Mesendoderm (in vitro differentiated cells): ENCODE measurements at regions not wholly inside any gene's neighbourhood (a gene's known extent, or its start where the extent isn't known, plus 50 kb on each side); places are given as distances from the start of the nearest gene placed in this dataset.

ENCODE experiments used
- DNase-seq: peaks from one replicate; pipeline ENCODE4 v3.0.0; 2013
- H2AK5ac ChIP-seq: 2 replicates; pipeline ENCODE4 v1.6.1; 2013; ENCODE audit warnings: low read length, inconsistent platforms
- H2BK120ac ChIP-seq: 2 replicates; pipeline ENCODE4 v1.6.1; 2013; ENCODE audit warnings: low read depth, mild to moderate bottlenecking, low read length, moderate library complexity, mixed read lengths
- H2BK15ac ChIP-seq: replicated peaks from 2 replicates; pipeline ENCODE4 v1.6.1; 2013; ENCODE audit warnings: low read depth, mild to moderate bottlenecking, moderate library complexity
- H2BK5ac ChIP-seq: 2 replicates; pipeline ENCODE4 v1.6.1; 2013; ENCODE audit warnings: low read length, inconsistent platforms
- H3K18ac ChIP-seq: 2 replicates; pipeline ENCODE4 v1.6.1; 2013; ENCODE audit warnings: mild to moderate bottlenecking, low read length, mixed read lengths
- H3K23ac ChIP-seq: one replicate; pipeline ENCODE4 v1.6.1; 2013; ENCODE audit warnings: low read length
- H3K27ac ChIP-seq: 2 replicates; pipeline ENCODE4 v1.5.1; 2013; ENCODE audit warnings: low read depth, mild to moderate bottlenecking, inconsistent platforms, low read length, moderate library complexity
- H3K27me3 ChIP-seq: 2 replicates; pipeline ENCODE4 v1.6.1; 2013; ENCODE audit warnings: low read length, control low read depth, mild to moderate bottlenecking, inconsistent platforms; ENCODE audit not compliant: insufficient read depth, poor library complexity
- H3K36me3 ChIP-seq: 2 replicates; pipeline ENCODE4 v1.6.1; 2013; ENCODE audit warnings: low read length, inconsistent platforms; ENCODE audit not compliant: control insufficient read depth, insufficient read depth
- H3K4ac ChIP-seq: one replicate; pipeline ENCODE4 v1.6.1; 2013; ENCODE audit warnings: low read depth, mild to moderate bottlenecking, low read length, moderate library complexity
- H3K4me1 ChIP-seq: 2 replicates; pipeline ENCODE4 v1.6.1; 2013; ENCODE audit warnings: low read depth, low read length, inconsistent platforms; ENCODE audit not compliant: control insufficient read depth
- H3K4me2 ChIP-seq: 2 replicates; pipeline ENCODE4 v1.6.1; 2013; ENCODE audit warnings: low read length
- H3K4me3 ChIP-seq: 2 replicates; pipeline ENCODE4 v1.5.1; 2013; ENCODE audit warnings: mild to moderate bottlenecking, low read length
- H3K56ac ChIP-seq: one replicate; pipeline ENCODE4 v1.6.1; 2013; ENCODE audit warnings: low read length
- H3K79me1 ChIP-seq: 2 replicates; pipeline ENCODE4 v1.6.1; 2013; ENCODE audit warnings: low read length, inconsistent platforms
- H3K79me2 ChIP-seq: 2 replicates; pipeline ENCODE4 v1.6.1; 2013; ENCODE audit warnings: mild to moderate bottlenecking, low read length; ENCODE audit not compliant: control insufficient read depth, insufficient read depth
- H3K9ac ChIP-seq: 2 replicates; pipeline ENCODE4 v1.6.1; 2013; ENCODE audit warnings: low read length, inconsistent platforms
- H4K5ac ChIP-seq: one replicate; pipeline ENCODE4 v1.6.1; 2013; ENCODE audit warnings: low read length
- H4K8ac ChIP-seq: one replicate; pipeline ENCODE4 v1.6.1; 2013; ENCODE audit warnings: low read depth, mild to moderate bottlenecking, control low read depth, low read length, moderate library complexity
- WGBS: extraction: QIAGEN DNeasy Blood & Tissue Kit; methylation state at CpG from one replicate; pipeline ENCODE4 v1.1.7; 2013; ENCODE audit warnings: low lambda C conversion rate, missing lambda C conversion rate; ENCODE audit not compliant: insufficient coverage; ENCODE audit errors: extremely low coverage; 5-methylcytosine and 5-hydroxymethylcytosine counted together

DNA sequence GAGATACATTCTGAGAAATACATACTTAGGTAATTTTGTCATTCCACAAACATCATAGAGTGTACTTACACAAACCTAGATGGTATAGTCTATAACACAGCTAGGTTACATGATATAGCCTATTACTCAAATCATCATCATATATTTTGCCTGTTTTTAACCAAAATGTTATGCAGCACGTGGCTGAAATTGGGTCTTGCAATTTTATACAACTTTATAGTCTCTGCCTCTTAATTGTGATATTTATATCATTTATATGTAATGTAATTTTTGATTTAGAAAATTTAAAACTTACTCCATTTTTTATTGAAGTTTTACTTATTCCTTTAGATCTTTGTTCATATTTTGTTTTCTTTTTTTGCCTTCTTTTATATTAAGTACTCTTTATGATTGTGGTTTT, 350.7 kb upstream of the DCN start:
- Histone ChIP-seq H3K23ac (no peak overlapping the region), H3K4me3 (no peak overlapping the region), H3K27ac (no peak overlapping the region), H2BK5ac (no peak overlapping the region), H4K5ac (no peak overlapping the region), H3K36me3 (no peaks in the 10 kb centered on the region), H3K56ac (no peak overlapping the region), H2AK5ac (no peak overlapping the region), H3K4me2 (no peak overlapping the region), H2BK15ac (no peak overlapping the region), H3K4me1 (no peaks in the 10 kb centered on the region), H2BK120ac (no peak overlapping the region), H4K8ac (no peak overlapping the region), H3K79me2 (no peaks in the 10 kb centered on the region), H3K18ac (no peak overlapping the region), H3K9ac (no peak overlapping the region), H3K27me3 (no peaks in the 10 kb centered on the region), H3K79me1 (no peaks in the 10 kb centered on the region), H3K4ac (no peak overlapping the region)
- DNase-seq, result no peak
- no CpG with 5 or more reads among the region's 1 CpG for WGBS

DNA sequence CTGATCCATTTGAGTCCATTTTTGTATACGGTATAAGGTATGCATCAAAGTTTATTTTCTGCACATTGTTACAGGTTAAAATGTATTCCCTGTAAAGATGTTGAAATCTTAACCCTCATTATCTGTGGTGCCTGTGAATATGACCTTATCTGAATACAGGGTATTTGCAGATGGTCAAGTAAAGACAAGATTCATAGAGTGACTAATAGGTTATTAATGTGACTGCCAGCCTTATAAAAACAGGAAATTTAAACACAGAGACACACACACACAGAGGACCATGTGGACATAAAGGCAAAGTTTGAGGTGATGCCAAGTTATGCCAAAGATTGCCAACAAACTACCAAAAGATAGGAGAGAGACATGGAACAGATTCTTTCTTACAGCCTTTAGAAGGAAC, 347.2 kb upstream of the DCN start:
- H3K27me3 ChIP-seq, result no peaks in the 10 kb centered on the region
- H3K27ac ChIP-seq, result no peak overlapping the region
- no peak overlapping the region for H4K5ac ChIP-seq
- no peak overlapping the region for H2BK5ac ChIP-seq
- DNase-seq, result no peak
- H3K4me3 ChIP-seq, result no peak overlapping the region
- no peak overlapping the region for H3K56ac ChIP-seq
- H3K4ac ChIP-seq, result no peak overlapping the region
- no peaks in the 10 kb centered on the region for H3K79me2 ChIP-seq
- no peak overlapping the region for H2AK5ac ChIP-seq
- no peak overlapping the region for H3K4me2 ChIP-seq
- no peak overlapping the region for H2BK120ac ChIP-seq
- no peak overlapping the region for H4K8ac ChIP-seq
- H3K79me1 ChIP-seq, result no peaks in the 10 kb centered on the region
- no peaks in the 10 kb centered on the region for H3K36me3 ChIP-seq
- H3K9ac ChIP-seq, result no peak overlapping the region
- no peak overlapping the region for H2BK15ac ChIP-seq
- no CpG with 5 or more reads among the region's 1 CpG for WGBS
- H3K18ac ChIP-seq, result no peak overlapping the region
- H3K4me1 ChIP-seq, result no peaks in the 10 kb centered on the region
- H3K23ac ChIP-seq, result no peak overlapping the region

DNA sequence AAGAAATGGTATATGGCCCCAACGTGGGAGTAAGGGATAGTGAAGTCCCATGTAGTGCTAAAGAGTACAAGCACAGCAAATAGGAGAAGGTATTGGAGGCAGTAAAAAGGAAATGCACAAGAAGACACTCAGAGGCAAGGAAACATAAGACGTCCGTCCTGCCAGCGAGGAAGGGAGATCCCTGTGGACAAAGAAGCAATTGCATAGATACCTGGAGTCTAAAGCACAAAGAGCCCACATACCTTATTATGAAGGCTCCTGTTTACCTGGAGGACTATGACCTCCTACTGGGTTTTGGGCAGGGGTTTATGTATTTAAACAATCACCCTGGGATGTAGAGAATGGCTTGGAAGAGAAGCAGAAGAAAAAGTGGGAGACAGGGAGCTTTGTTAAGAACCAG, 341.2 kb upstream of the DCN start:
- Histone ChIP-seq H3K79me2 (no peaks in the 10 kb centered on the region), H3K23ac (no peak overlapping the region), H3K36me3 (no peaks in the 10 kb centered on the region), H3K9ac (no peak overlapping the region), H4K5ac (no peak overlapping the region), H2BK120ac (no peak overlapping the region), H2BK15ac (no peak overlapping the region), H2AK5ac (no peak overlapping the region), H3K18ac (no peak overlapping the region), H3K27me3 (no peaks in the 10 kb centered on the region), H3K56ac (no peak overlapping the region), H3K4me1 (no peaks in the 10 kb centered on the region), H3K4me2 (no peak overlapping the region), H4K8ac (no peak overlapping the region), H2BK5ac (no peak overlapping the region), H3K27ac (no peak overlapping the region), H3K4ac (no peak overlapping the region), H3K4me3 (no peak overlapping the region), H3K79me1 (no peaks in the 10 kb centered on the region)
- peak; percentile 30 for DNase-seq
- WGBS, result no CpG with 5 or more reads among the region's 4 CpGs

DNA sequence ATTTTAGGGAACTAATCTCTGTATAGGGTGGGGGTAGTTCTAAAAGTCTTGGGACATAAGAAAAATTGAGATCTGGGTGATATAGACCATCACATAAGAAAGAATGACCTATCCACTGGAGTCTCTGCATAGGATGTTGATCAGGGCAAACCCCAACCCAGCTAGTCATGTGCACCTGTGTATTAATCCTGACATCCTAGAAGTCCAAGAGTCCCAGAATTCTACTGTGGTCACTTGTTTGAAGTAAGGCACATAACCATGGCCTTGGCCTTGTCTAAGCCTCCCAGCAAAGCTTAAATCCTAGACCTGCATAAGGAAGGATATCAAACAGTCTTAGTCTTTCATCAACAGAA, 334.1 kb upstream of the DCN start:
- Histone ChIP-seq H3K79me2 (no peaks in the 10 kb centered on the region), H2AK5ac (no peak overlapping the region), H3K27ac (no peak overlapping the region)

DNA sequence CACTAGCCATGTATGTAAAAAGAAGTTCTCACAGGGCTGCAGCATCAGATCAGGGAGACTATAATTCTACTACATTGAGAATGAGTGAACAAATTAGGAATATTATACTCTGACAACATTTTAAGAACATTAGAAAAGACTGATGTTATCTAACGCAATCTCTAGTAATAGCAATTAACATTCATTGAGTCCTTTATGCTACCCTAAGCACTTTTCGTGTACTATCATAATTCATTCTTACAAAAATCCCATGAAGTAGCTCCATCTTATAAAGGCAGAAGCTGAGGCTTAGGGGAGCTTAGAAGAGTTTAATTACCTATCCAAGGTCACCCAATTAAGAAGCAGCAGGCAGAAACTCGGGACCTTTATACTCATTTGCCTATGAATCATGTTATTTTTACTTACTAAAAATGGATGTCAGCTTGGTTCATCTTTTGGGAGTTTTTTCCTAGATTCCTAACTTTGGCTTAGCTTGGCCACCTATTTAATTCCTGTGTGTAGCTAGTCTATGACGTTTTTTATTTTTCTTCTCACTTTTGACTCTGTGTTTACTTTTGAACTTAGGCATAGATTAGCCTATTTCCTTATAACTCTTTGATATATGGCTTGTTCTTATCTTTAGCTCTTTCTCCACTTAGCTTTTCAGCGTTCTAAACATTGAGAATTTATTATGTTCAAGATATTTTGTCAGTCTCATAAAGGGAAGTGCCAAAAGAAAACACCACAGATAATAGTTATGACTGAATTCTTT, 333.5 kb upstream of the DCN start:
- Histone ChIP-seq H2BK15ac (no peak overlapping the region), H3K36me3 (no peaks in the 10 kb centered on the region), H3K27me3 (no peaks in the 10 kb centered on the region), H3K4me2 (no peak overlapping the region), H3K56ac (no peak overlapping the region), H3K79me1 (no peaks in the 10 kb centered on the region), H4K5ac (no peak overlapping the region), H3K27ac (no peak overlapping the region), H3K18ac (no peak overlapping the region), H3K79me2 (no peaks in the 10 kb centered on the region), H3K4me3 (no peak overlapping the region), H4K8ac (no peak overlapping the region), H3K23ac (no peak overlapping the region), H2BK120ac (no peak overlapping the region), H2AK5ac (no peak overlapping the region), H2BK5ac (no peak overlapping the region), H3K4ac (no peak overlapping the region), H3K9ac (no peak overlapping the region), H3K4me1 (no peaks in the 10 kb centered on the region)
- no CpG with 5 or more reads among the region's 5 CpGs for WGBS
- DNase-seq, result no peak

More for the DNA sequence above, 334.1 kb upstream of the DCN start:
- Histone ChIP-seq H3K9ac (no peak overlapping the region), H3K18ac (no peak overlapping the region), H4K8ac (no peak overlapping the region), H3K4ac (no peak overlapping the region), H3K4me2 (no peak overlapping the region), H3K56ac (no peak overlapping the region), H2BK120ac (no peak overlapping the region), H3K23ac (no peak overlapping the region), H3K79me1 (no peaks in the 10 kb centered on the region), H2BK15ac (no peak overlapping the region), H3K4me1 (no peaks in the 10 kb centered on the region), H3K36me3 (no peaks in the 10 kb centered on the region), H2BK5ac (no peak overlapping the region), H3K27me3 (no peaks in the 10 kb centered on the region), H4K5ac (no peak overlapping the region), H3K4me3 (no peak overlapping the region)
- DNase-seq, result no peak

DNA sequence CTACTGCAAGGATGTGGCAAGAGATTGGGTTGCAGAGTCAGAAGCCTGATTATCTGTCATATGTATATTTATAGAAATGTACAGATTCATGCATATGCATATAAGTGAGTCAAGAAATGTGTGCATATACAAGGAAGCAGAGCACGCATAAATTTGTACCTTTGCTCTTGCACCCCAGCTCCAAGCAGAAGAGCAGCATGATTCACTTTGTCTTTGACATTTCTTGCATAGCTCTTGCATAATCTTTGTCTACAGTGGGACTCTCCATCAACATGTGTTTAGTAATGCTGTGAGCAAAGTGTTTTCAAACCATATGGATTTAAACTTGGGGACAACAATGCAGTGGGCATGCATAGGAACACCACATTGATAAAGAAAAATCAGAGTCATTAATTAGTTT, 330.7 kb upstream of the DCN start:
- Histone ChIP-seq H3K27ac (no peak overlapping the region), H2AK5ac (no peak overlapping the region), H4K8ac (no peak overlapping the region), H3K4me3 (no peak overlapping the region), H4K5ac (no peak overlapping the region), H3K4me1 (no peaks in the 10 kb centered on the region), H3K23ac (no peak overlapping the region), H2BK120ac (no peak overlapping the region), H3K79me1 (no peaks in the 10 kb centered on the region), H3K79me2 (no peaks in the 10 kb centered on the region), H2BK15ac (no peak overlapping the region), H3K27me3 (no peaks in the 10 kb centered on the region), H3K9ac (no peak overlapping the region), H2BK5ac (no peak overlapping the region), H3K4ac (no peak overlapping the region), H3K36me3 (no peaks in the 10 kb centered on the region), H3K18ac (no peak overlapping the region), H3K56ac (no peak overlapping the region), H3K4me2 (no peak overlapping the region)
- WGBS, result no CpG with 5 or more reads among the region's 1 CpG
- no peak for DNase-seq
